HG02938 (cell line): ENCODE measurements at regions not wholly inside any gene's neighbourhood (a gene's known extent, or its start where the extent isn't known, plus 50 kb on each side); places are given as distances from the start of the nearest gene placed in this dataset.
A peak's percentile ranks its signal among the peaks of the same experiment; 100 is the strongest.

Experiments used
- ATAC-seq: cut with Tn5 transposase; IDR thresholded peaks from one replicate; pipeline ENCODE4 v1.9.1; 2021; ENCODE audit warnings: mild to moderate bottlenecking, moderate library complexity; ENCODE audit not compliant: unreplicated experiment

- no peak for ATAC-seq
Measured at GRCh38 chr7:49244543-49244942, 320.2 kb downstream of the CDC14C start.

DNA sequence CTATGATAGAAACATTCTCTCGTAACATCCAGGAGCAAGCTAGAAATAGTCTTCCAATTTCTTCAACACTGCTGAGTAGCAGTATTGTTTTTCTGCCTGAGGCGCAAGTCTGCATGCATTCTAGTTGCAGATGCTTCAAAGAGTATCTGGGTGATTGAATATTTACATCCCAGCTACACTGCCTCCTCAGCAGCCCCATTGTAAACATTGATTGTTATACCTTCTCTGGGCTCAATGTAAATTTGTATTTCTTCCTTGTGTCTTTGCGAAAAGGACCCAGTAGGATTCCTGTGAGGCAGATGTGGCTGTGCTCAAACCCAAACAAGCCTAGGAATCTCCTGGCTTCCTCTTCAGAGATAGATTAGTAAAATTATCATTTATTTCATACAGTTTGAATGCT is 320.7 kb downstream of the CDC14C start:
- no peak for ATAC-seq

DNA sequence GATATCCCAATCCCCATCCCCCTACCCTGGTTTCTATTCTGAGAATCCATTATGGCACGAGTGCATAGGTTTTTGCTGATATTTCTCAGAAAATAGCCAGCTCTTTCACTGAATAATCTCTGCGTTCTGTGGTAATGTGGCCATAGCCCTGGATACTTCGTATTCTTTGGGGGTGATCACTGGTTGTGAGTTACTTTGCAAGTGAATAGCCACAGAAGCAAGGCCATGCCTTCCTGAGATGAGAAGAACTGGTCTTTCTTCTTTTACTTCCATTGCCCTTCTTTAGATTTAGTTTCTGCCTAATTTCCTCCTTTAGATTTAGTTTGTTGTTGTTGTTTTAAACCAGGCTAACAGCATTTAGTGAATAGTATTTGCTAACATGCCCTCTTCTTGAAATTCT is 323.4 kb downstream of the CDC14C start:
- no peak for ATAC-seq

DNA sequence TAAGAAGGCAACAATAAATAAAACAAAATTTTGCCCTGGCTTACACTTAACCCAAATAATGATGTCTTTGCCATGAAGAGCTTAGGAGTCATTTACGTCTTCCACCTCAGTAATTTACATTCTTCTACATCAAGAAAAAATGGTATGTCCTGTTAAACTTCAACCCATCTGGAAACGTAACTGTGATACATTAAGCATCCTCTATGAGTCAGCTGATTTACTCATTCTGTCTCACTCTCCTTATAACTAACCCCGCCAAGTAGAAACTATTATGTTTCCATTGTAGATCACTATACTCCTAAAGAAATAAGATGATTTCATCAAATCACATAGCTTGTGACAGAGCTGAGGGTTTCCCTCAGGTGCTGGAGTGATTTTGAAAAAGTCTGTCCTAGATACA is 330.7 kb downstream of the CDC14C start:
- no peak for ATAC-seq

- ATAC-seq, result no peak
Measured at GRCh38 chr7:49260538-49260937, 336.2 kb downstream of the CDC14C start.

DNA sequence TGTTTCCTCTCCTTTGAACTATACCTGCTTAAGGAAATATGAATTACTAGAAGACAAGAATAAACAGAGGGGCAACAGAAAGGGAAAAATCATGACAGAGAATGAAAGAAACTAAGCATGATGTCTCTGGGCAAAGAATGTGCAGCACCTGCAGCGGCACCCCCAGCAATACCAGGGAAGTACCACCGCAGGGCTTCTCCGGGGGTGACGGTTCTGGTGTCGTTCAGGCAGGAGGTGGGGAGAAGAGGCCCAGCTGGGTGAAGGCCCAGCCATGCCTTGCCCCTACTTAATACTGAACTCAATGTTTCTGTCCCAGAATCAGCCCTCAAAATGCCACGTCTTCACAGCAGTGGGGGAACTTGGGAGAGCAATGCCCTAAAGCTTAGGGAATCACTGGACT is 337.6 kb downstream of the CDC14C start:
- no peak for ATAC-seq

DNA sequence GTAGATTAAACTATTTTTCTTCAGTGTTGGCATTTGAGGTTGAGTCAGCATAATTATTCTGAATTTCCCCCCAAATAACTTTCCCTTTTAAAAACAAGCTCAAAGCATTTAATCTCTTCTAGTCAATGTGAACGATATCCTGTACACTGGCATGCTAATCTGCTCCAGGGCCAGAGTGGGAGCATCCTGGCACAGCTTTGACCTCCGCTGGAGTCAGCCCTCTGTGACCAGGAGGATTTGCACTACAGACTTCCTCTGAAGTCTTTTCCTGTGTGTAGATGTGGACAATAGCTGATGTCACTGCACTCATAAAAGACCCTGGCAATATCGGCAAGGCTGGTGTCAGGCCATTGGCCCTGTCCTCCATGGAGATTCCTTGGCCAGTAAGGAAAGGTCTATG is 340.2 kb downstream of the CDC14C start:
- no peak for ATAC-seq

- no peak for ATAC-seq
Measured at GRCh38 chr7:49273897-49274296, 349.6 kb downstream of the CDC14C start.

GRCh38 chr7:49279891-49280290 is 355.5 kb downstream of the CDC14C start:
- ATAC-seq, result no peak

DNA sequence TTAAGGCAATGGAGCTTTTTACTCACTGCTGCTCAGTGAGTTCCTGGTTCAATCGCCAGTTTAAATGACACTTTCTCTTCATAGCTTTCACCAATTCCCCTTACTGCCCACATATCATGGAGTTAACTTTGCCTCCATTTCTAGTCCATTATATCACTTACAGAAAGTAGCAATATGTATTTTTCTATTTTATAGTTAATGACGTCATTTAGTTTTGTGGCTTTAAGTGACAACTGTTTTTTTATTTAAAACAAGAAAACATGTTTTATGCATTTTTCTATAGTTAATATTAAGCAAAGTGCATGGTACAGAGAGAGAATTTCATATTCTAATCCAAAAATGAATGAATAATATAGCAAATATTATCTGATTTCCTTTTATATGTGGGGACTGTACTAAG is 363.3 kb downstream of the CDC14C start:
- ATAC-seq, result no peak

DNA sequence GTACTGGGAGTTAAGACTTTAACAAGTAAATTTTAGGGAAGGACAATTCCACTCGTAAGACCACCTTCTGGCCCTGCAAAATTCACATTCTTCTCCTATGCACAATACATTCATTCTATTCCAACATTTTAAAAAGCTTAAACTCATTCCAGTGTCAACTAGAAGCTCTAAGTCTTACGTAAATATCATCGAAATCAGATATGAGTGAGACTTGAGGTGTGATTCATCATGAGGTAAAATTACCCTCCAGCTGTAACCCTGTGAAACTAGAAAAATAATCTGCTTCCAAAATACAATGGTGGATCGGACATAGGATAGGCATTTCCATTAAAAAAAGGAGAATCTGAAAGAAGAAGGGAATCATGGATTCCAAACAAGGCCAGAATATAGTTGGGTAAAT is 370.3 kb downstream of the CDC14C start:
- no peak for ATAC-seq

GRCh38 chr7:49295146-49295545 is 370.8 kb downstream of the CDC14C start:
- ATAC-seq, result no peak

DNA sequence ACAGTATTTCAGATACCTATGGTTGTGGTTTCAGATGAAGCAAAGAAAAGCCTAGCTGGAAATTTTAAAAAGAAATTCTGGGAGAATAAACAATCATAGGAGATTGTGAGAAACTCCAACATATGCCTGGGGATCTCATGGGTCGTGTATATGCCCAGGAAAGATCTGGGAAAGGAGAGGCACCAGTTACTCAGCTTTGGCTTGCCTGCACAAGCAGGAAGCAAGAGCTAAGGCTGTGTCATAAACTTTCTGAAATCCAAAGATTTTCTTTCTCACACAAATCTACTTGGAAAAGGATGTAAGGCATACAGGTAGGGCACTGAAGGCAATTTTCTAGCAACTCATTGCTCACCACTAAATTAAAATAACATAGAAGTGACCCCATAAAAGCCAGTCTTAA is 373.6 kb downstream of the CDC14C start:
- ATAC-seq, result no peak

- no peak for ATAC-seq
Measured at GRCh38 chr7:49308787-49309186, 384.4 kb downstream of the CDC14C start.

GRCh38 chr7:49320083-49320482 is 395.7 kb downstream of the CDC14C start:
- ATAC-seq, result no peak

DNA sequence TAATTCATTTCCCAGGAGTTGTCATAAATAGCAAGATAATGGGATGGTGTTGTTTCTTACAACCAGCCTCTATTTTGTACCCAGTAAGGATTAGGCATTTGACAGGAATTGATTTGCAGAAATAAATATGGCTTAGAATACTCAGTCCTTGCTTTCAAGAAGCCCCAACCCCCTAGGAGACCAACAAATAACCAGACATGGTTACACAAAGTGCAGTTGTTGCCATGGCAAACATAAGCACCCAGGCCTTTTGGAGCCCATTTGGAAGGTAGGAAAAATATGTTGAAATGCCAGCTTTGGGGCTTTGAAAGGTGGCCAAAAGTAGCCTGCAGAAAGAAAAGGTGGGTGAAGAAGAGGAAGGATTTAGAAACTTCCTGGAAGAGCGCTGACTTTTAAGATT is 397.5 kb downstream of the CDC14C start:
- no peak for ATAC-seq

GRCh38 chr7:49322476-49322875 is 398.1 kb downstream of the CDC14C start:
- ATAC-seq, result peak; percentile 71

- ATAC-seq, result no peak
Measured at GRCh38 chr7:49324040-49324439, 399.7 kb downstream of the CDC14C start.

DNA sequence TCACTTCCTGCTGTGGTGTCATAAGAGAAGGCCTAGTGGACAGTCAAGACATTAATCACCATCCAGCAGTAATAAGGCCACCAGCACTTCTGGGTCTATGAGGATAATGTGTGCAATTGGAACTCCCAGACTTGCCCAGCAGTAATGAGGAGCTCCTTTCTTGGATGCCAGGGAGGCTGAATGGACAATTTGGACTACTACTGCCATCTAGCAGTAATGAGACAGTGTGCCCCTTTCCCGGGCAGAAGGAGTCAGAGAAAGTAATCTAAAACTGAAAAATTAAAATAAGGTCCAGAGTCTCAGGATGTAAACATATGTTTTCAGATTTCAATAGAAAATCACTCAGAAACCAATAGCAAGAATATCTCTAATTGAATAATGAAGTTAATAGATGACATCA is 400.4 kb downstream of the CDC14C start:
- no peak for ATAC-seq

GRCh38 chr7:49325571-49325970 is 401.2 kb downstream of the CDC14C start:
- ATAC-seq, result no peak

DNA sequence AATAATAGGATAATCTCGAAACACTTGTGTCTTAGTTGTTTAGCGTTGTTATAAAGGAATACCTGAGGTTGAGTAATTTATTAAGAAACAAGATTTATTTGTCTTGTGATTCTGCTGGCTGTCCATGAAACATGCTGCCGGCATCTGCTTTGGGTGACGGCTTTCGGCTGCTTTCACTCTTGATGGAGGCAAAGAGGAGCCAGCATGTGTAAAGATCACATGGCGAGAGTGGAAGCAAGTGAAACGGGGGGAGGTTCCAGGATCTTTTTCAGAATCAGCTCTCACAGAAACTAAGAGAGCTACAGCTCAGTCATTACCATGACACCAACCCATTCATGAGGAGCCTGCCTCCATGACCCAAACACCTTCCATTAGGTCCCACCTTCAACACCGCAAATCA is 402.8 kb downstream of the CDC14C start:
- ATAC-seq, result no peak

DNA sequence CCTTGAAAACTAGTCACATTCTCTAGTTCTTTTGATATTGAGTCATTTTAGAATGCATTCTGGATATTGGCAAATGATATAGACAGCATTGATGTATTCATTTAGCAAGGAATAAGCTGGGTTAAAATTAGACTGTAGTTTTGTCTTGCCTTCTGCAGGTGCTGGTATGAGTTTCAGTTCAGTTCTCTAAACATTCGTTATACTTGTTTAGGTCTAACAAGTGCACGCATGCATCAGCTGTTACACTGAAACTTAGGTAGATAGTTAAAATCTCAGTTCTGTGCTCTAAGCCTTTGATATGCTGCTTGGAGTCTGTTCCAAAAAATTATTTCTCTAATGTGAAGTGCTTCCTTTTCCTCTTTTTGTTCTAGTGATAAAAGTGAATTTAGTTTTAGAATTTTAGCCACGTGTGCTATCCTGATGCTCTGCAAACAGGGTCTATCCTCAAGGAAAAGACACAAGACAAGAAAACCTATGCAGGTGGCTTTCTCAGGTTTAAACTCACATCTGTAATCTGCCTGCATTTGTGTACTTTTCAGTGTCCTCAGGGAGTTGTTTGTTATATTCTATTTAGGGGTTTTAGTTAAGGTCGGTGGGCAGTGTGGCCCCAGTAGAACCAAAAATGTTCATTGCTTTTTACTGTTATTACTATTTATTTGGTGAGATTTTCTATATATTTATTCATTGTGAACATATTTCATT is 409.0 kb downstream of the CDC14C start:
- ATAC-seq, result peak; percentile 88

- ATAC-seq, result no peak
Measured at GRCh38 chr7:49341849-49342248, 417.5 kb downstream of the CDC14C start.
